Activated CD8-positive, alpha-beta T cell treated with anti-CD3 and anti-CD28 coated beads, Interleukin-2, amount 10 ng/mL, durations not matched to agents 7 days and 5 days (primary cell): ENCODE measurements at regions not wholly inside any gene's neighbourhood (a gene's known extent, or its start where the extent isn't known, plus 50 kb on each side); places are given as distances from the start of the nearest gene placed in this dataset.

Experiments used
- ATAC-seq: fragments of 150-1000 bp; cut with Tn5 transposase; one replicate; pipeline ENCODE4 v1.10.0; 2021; ENCODE audit warnings: moderate library complexity
- CTCF ChIA-PET: fragments of 350-600 bp; sonication (Branson Sonifier 250); formaldehyde crosslinking; loops from one replicate; lab custom pipeline; 2021; ENCODE audit warnings: antibody characterized with exemption; lab: Charles Lee
- POLR2A ChIA-PET: fragments of 350-600 bp; sonication (Branson Sonifier 250); formaldehyde crosslinking; loops from one replicate; lab custom pipeline; 2021; ENCODE audit warnings: antibody characterized with exemption; lab: Charles Lee
- DNase-seq: peaks from one replicate; pipeline ENCODE4 v3.0.0-alpha.2; 2020
- H3K27ac Mint-ChIP-seq: one replicate; pipeline ENCODE4 v1.8.0; 2021; ENCODE audit warnings: mild to moderate bottlenecking, mixed read lengths
- H3K27me3 Mint-ChIP-seq: one replicate; pipeline ENCODE4 v1.8.0; 2021; ENCODE audit warnings: low read depth, mixed read lengths
- H3K36me3 Mint-ChIP-seq: one replicate; pipeline ENCODE4 v1.8.0; 2021; ENCODE audit warnings: low read depth, mixed read lengths
- H3K4me1 Mint-ChIP-seq: one replicate; pipeline ENCODE4 v1.8.0; 2021; ENCODE audit warnings: low read depth, mixed read lengths
- H3K4me3 Mint-ChIP-seq: one replicate; pipeline ENCODE4 v1.8.0; 2021; ENCODE audit warnings: mild to moderate bottlenecking, mixed read lengths
- H3K9me3 Mint-ChIP-seq: one replicate; pipeline ENCODE4 v1.8.0; 2022; ENCODE audit warnings: mixed read lengths; ENCODE audit not compliant: insufficient read depth

DNA sequence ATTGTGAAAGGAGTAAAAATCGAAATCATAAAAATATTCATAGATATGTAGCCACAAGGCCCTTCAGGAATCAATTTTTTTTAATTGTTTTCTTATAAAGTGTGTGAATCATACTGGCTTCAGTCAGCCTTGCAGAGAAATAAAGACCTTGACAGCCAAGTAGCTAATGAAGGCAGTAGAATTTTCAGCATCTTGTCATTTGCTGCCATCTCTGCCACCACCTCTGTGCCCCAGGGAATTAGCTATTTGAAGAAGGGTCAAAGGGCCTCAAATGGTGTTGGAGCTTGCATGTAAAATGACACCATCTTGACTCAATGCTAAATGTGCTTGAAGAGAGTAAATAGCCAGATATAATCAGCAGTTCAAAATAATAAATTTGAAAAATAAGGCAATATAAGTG lies 359.4 kb upstream of the DCN start:
- CTCF ChIA-PET: no interaction called here
- H3K36me3 Mint-ChIP-seq: no peaks in the 10 kb centered on the region

DNA sequence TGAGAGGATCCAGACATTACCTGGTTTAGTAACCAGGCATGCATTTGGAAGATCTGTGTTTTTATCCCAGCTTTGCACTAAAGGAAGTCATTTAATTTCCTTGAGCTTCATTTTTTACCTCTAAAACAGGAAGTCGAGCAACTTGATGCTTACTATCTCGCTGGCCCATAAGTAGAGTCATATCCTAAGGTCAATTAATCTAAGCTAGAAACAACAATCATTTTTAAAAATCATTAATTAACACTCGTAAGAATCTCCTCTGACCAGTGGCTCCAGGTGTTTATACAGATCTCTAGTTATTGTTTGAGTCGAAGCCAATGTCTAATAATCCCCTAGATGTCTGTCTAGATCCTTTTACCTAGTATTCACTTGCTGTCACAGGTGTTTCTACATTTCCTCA lies 355.8 kb upstream of the DCN start:
- Mint-ChIP-seq H3K4me3 (no peak overlapping the region), H3K27ac (no peak overlapping the region), H3K4me1 (peaks cover 4% of the 10 kb centered on the region), H3K36me3 (peaks cover 2% of the 10 kb centered on the region), H3K9me3 (peaks cover 6% of the 10 kb centered on the region), H3K27me3 (no peaks in the 10 kb centered on the region)
- DNase-seq: no peak
- CTCF ChIA-PET: interaction anchor here (1.2 kb wide), 1 partner anchor 273 kb away, joined by 3 read pairs; no protein-coding TSS in a partner anchor
- POLR2A ChIA-PET: no interaction called here
- ATAC-seq: no peak

More for the DNA sequence above, 359.4 kb upstream of the DCN start:
- POLR2A ChIA-PET: no interaction called here
- Mint-ChIP-seq H3K4me3 (no peak overlapping the region), H3K27me3 (no peaks in the 10 kb centered on the region), H3K27ac (no peak overlapping the region), H3K4me1 (no peaks in the 10 kb centered on the region), H3K9me3 (no peaks in the 10 kb centered on the region)
- DNase-seq (no peak), ATAC-seq (no peak)

DNA sequence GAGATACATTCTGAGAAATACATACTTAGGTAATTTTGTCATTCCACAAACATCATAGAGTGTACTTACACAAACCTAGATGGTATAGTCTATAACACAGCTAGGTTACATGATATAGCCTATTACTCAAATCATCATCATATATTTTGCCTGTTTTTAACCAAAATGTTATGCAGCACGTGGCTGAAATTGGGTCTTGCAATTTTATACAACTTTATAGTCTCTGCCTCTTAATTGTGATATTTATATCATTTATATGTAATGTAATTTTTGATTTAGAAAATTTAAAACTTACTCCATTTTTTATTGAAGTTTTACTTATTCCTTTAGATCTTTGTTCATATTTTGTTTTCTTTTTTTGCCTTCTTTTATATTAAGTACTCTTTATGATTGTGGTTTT lies 350.7 kb upstream of the DCN start:
- CTCF ChIA-PET: interaction anchor here (0.6 kb wide), 1 partner anchor 802 kb away, joined by 3 read pairs; no protein-coding TSS in a partner anchor
- Mint-ChIP-seq H3K4me1 (peaks cover 4% of the 10 kb centered on the region), H3K4me3 (no peak overlapping the region), H3K36me3 (peaks cover 2% of the 10 kb centered on the region), H3K27me3 (no peaks in the 10 kb centered on the region), H3K27ac (no peak overlapping the region), H3K9me3 (peaks cover 6% of the 10 kb centered on the region)
- DNase-seq (no peak), ATAC-seq (no peak)
- POLR2A ChIA-PET: no interaction called here

DNA sequence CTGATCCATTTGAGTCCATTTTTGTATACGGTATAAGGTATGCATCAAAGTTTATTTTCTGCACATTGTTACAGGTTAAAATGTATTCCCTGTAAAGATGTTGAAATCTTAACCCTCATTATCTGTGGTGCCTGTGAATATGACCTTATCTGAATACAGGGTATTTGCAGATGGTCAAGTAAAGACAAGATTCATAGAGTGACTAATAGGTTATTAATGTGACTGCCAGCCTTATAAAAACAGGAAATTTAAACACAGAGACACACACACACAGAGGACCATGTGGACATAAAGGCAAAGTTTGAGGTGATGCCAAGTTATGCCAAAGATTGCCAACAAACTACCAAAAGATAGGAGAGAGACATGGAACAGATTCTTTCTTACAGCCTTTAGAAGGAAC lies 347.2 kb upstream of the DCN start:
- peaks cover under 1% of the 10 kb centered on the region for H3K36me3 Mint-ChIP-seq
- ATAC-seq: no peak
- ChIA-PET CTCF (no interaction called here), POLR2A (no interaction called here)
- H3K27me3 Mint-ChIP-seq: no peaks in the 10 kb centered on the region
- no peak overlapping the region for H3K27ac Mint-ChIP-seq
- H3K9me3 Mint-ChIP-seq: peaks cover 4% of the 10 kb centered on the region
- H3K4me1 Mint-ChIP-seq: no peaks in the 10 kb centered on the region
- DNase-seq: no peak
- no peak overlapping the region for H3K4me3 Mint-ChIP-seq

DNA sequence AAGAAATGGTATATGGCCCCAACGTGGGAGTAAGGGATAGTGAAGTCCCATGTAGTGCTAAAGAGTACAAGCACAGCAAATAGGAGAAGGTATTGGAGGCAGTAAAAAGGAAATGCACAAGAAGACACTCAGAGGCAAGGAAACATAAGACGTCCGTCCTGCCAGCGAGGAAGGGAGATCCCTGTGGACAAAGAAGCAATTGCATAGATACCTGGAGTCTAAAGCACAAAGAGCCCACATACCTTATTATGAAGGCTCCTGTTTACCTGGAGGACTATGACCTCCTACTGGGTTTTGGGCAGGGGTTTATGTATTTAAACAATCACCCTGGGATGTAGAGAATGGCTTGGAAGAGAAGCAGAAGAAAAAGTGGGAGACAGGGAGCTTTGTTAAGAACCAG lies 341.2 kb upstream of the DCN start:
- no peaks in the 10 kb centered on the region for H3K4me1 Mint-ChIP-seq
- POLR2A ChIA-PET: no interaction called here
- no peaks in the 10 kb centered on the region for H3K27me3 Mint-ChIP-seq
- H3K27ac Mint-ChIP-seq: no peak overlapping the region
- DNase-seq (no peak), ATAC-seq (no peak)
- H3K9me3 Mint-ChIP-seq: no peaks in the 10 kb centered on the region
- no peak overlapping the region for H3K4me3 Mint-ChIP-seq
- no peaks in the 10 kb centered on the region for H3K36me3 Mint-ChIP-seq
- CTCF ChIA-PET: no interaction called here

DNA sequence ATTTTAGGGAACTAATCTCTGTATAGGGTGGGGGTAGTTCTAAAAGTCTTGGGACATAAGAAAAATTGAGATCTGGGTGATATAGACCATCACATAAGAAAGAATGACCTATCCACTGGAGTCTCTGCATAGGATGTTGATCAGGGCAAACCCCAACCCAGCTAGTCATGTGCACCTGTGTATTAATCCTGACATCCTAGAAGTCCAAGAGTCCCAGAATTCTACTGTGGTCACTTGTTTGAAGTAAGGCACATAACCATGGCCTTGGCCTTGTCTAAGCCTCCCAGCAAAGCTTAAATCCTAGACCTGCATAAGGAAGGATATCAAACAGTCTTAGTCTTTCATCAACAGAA lies 334.1 kb upstream of the DCN start:
- H3K4me3 Mint-ChIP-seq: no peak overlapping the region
- no peaks in the 10 kb centered on the region for H3K36me3 Mint-ChIP-seq
- H3K27ac Mint-ChIP-seq: no peak overlapping the region
- H3K27me3 Mint-ChIP-seq: no peaks in the 10 kb centered on the region
- H3K9me3 Mint-ChIP-seq: no peaks in the 10 kb centered on the region
- CTCF ChIA-PET: no interaction called here
- DNase-seq: no peak
- H3K4me1 Mint-ChIP-seq: no peaks in the 10 kb centered on the region
- no peak for ATAC-seq
- POLR2A ChIA-PET: no interaction called here

DNA sequence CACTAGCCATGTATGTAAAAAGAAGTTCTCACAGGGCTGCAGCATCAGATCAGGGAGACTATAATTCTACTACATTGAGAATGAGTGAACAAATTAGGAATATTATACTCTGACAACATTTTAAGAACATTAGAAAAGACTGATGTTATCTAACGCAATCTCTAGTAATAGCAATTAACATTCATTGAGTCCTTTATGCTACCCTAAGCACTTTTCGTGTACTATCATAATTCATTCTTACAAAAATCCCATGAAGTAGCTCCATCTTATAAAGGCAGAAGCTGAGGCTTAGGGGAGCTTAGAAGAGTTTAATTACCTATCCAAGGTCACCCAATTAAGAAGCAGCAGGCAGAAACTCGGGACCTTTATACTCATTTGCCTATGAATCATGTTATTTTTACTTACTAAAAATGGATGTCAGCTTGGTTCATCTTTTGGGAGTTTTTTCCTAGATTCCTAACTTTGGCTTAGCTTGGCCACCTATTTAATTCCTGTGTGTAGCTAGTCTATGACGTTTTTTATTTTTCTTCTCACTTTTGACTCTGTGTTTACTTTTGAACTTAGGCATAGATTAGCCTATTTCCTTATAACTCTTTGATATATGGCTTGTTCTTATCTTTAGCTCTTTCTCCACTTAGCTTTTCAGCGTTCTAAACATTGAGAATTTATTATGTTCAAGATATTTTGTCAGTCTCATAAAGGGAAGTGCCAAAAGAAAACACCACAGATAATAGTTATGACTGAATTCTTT lies 333.5 kb upstream of the DCN start:
- CTCF ChIA-PET: interaction anchor here (1.4 kb wide), 1 partner anchor 134 kb away, joined by 5 read pairs; no protein-coding TSS in a partner anchor
- ATAC-seq (no peak), DNase-seq (no peak)
- no peak overlapping the region for H3K27ac Mint-ChIP-seq
- no peaks in the 10 kb centered on the region for H3K36me3 Mint-ChIP-seq
- H3K4me3 Mint-ChIP-seq: no peak overlapping the region
- POLR2A ChIA-PET: no interaction called here
- no peaks in the 10 kb centered on the region for H3K27me3 Mint-ChIP-seq
- no peaks in the 10 kb centered on the region for H3K4me1 Mint-ChIP-seq
- H3K9me3 Mint-ChIP-seq: no peaks in the 10 kb centered on the region

DNA sequence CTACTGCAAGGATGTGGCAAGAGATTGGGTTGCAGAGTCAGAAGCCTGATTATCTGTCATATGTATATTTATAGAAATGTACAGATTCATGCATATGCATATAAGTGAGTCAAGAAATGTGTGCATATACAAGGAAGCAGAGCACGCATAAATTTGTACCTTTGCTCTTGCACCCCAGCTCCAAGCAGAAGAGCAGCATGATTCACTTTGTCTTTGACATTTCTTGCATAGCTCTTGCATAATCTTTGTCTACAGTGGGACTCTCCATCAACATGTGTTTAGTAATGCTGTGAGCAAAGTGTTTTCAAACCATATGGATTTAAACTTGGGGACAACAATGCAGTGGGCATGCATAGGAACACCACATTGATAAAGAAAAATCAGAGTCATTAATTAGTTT lies 330.7 kb upstream of the DCN start:
- H3K4me1 Mint-ChIP-seq: no peaks in the 10 kb centered on the region
- no peak overlapping the region for H3K27ac Mint-ChIP-seq
- no peak overlapping the region for H3K4me3 Mint-ChIP-seq
- no peak for DNase-seq
- no peaks in the 10 kb centered on the region for H3K27me3 Mint-ChIP-seq
- CTCF ChIA-PET: no interaction called here
- H3K9me3 Mint-ChIP-seq: no peaks in the 10 kb centered on the region
- H3K36me3 Mint-ChIP-seq: no peaks in the 10 kb centered on the region
- POLR2A ChIA-PET: no interaction called here
- no peak for ATAC-seq

DNA sequence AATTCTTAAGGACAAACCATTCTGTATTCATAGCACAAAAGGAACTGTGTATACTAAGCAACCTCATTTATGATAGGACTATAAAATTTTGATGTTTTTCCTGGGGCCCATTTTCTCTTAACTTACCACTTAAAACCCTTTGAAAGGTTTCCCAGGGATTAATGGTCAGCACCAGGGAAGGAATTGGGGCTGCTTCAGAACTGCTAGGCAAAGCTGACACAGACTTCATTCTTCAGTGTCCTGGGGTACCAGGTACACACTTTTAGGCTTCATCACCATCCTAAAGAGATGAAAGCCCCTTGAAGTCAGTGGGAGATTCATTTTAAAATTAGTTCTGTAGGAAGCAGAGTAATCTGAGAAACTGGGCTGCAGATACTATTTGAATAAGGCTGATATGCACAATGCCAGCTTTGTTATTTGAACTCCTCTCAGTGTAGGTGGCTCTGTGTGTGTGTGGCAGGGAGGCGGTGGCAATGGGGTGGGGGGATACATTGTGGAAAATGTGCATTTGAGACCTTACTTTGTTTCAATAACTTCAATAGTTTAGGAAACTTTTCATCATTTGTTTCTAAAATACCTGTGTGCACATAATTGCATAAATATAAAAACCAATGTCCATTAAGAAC lies 329.3 kb upstream of the DCN start:
- H3K27me3 Mint-ChIP-seq: no peaks in the 10 kb centered on the region
- H3K9me3 Mint-ChIP-seq: no peaks in the 10 kb centered on the region
- no peak overlapping the region for H3K27ac Mint-ChIP-seq
- ATAC-seq (no peak), DNase-seq (no peak)
- no peak overlapping the region for H3K4me3 Mint-ChIP-seq
- POLR2A ChIA-PET: no interaction called here
- no peaks in the 10 kb centered on the region for H3K36me3 Mint-ChIP-seq
- CTCF ChIA-PET: no interaction called here
- H3K4me1 Mint-ChIP-seq: no peaks in the 10 kb centered on the region

DNA sequence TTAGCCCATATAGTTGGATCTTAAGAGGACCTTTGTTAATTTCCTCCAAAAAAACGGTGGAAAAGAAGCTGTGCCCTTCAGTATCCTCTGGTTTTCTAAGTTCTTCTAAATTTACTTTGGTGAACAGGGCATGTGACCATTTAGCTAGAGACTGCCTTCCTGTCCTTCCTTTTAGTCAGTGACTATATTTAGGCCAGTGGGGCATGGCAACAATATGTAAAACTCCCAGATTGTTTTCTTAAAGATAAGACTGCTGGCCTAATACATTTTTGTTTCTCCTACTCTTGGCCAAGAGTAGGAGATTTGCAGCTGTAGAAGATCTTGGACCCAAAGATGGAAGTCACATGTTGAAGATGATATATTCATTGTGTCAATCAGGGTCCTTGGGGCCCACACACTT lies 325.1 kb upstream of the DCN start:
- ChIA-PET POLR2A (no interaction called here), CTCF (no interaction called here)
- Mint-ChIP-seq H3K4me3 (no peak overlapping the region), H3K27ac (no peak overlapping the region), H3K4me1 (no peaks in the 10 kb centered on the region), H3K27me3 (no peaks in the 10 kb centered on the region), H3K9me3 (no peaks in the 10 kb centered on the region), H3K36me3 (no peaks in the 10 kb centered on the region)
- ATAC-seq: no peak
- no peak for DNase-seq

DNA sequence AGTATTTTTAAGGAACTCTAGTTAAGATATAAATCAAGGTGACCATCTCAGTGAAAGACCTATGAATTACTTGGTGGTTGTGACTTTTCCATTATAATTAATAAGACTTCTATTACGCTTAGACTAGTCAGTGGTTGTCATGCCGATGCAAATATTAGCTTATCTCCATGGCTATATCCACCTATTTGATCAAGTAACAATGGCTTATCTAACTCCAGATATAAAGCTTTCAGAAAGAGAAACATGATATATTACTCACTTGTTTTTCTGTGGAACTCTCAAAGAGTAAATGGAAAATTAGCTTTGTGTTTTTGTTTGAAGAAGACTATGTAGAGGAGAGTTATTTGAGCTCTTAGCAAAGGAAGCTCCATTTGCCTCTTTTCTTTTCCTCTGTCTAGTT lies 323.8 kb upstream of the DCN start:
- CTCF ChIA-PET: no interaction called here
- H3K27ac Mint-ChIP-seq: no peak overlapping the region
- no peaks in the 10 kb centered on the region for H3K27me3 Mint-ChIP-seq
- ATAC-seq (no peak), DNase-seq (no peak)
- POLR2A ChIA-PET: no interaction called here
- no peaks in the 10 kb centered on the region for H3K9me3 Mint-ChIP-seq
- no peaks in the 10 kb centered on the region for H3K4me1 Mint-ChIP-seq
- H3K36me3 Mint-ChIP-seq: no peaks in the 10 kb centered on the region
- H3K4me3 Mint-ChIP-seq: no peak overlapping the region

DNA sequence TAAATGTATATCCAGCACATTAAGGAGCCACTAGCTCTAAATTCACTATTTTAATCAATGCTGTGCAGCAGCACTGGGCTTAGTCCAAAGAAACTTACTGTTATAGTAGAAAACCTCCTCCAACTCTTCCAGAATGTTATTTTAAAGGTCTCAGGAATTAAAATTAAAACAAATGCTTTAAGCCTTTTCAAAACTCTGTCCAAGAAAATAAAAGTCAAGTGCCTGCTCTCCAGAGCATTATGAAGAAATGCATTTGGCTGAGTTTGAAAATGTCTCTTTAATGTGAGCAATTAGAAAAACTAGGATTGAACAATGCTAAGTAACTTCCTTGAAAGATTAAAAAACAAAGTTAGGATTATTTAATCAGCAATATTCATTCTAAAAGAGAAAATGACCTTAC lies 322.4 kb upstream of the DCN start:
- Mint-ChIP-seq H3K36me3 (no peaks in the 10 kb centered on the region), H3K4me3 (no peak overlapping the region), H3K27ac (no peak overlapping the region), H3K4me1 (no peaks in the 10 kb centered on the region), H3K9me3 (no peaks in the 10 kb centered on the region), H3K27me3 (no peaks in the 10 kb centered on the region)
- POLR2A ChIA-PET: no interaction called here
- ATAC-seq (no peak), DNase-seq (no peak)
- CTCF ChIA-PET: no interaction called here
